Islet of Langerhans (tissue), 1 donor: ENCODE measurements at regions not wholly inside any gene's neighbourhood (a gene's known extent, or its start where the extent isn't known, plus 50 kb on each side); places are given as distances from the start of the nearest gene placed in this dataset.

ENCODE experiments used
- FAIRE-seq: peaks from one replicate; lab custom pipeline; 2011; peaks lifted over from hg19 to GRCh38; lab: Jason Lieb, UNC

- no peak for FAIRE-seq
Observed at GRCh38 chrX:98371994-98372393, 1488.3 kb downstream of the RPA4 start.

DNA sequence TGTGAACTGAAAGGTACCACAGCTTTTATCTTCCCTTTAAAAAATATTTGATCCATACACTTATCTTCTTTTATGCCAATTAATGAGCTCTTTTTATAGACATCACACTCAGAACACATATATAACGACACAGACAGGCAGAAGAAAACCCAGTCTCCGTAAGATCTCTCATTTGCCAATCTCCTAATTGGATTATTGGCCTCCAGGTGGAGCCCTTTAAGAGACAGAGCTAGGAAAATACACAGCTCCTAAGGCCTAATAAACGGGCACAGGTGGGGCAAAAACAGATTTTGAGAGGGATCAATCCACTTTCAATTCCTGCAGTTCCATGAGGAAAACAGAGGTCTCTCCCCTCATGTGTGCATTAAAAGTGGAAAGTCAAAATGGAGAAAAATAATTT is 1495.4 kb downstream of the RPA4 start:
- no peak for FAIRE-seq

- FAIRE-seq, result no peak
Observed at GRCh38 chrX:98380106-98380505, 1496.4 kb downstream of the RPA4 start.

DNA sequence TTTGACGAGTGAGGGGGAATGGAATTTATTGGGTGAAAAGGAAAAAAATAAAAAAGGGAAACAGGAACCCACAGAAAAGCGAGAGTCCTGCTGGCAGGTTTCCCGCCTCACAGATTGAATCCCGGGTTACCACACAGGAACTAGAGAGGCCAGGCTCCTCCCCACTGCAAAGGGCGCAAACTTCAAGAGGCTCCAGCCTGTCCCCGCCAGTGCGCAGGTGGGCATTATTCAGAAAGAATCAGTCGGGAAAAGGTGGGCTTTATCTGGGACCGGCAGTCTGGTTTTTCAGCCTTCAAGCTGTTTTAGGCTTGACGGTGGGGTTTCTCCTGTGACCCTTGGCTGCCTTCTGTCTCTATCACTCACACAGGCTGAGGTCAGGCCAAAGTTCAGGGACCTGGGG is 1496.8 kb downstream of the RPA4 start:
- FAIRE-seq, result no peak

GRCh38 chrX:98398542-98398941 is 1514.8 kb downstream of the RPA4 start:
- no peak for FAIRE-seq

- FAIRE-seq, result no peak
Observed at GRCh38 chrX:98405376-98405775, 1521.7 kb downstream of the RPA4 start.

DNA sequence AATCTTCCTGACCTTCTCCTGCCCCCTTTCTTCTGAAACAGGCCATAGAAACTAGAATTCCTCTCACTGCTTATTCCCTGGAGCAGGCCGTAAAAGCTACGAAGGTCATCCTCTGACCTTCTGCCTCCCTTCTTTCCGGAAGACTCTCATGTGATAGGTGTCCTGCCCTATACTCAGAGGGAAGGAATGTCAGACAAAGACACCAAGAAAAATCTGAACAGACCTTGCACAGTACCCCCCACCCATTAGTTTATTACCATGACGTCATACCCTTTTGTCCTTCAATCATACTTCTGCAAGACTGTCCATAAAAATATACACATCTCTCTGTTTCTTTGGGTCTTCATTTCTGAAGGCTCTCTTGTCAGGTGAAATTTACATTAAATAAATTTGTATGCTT is 1523.9 kb downstream of the RPA4 start:
- no peak for FAIRE-seq

DNA sequence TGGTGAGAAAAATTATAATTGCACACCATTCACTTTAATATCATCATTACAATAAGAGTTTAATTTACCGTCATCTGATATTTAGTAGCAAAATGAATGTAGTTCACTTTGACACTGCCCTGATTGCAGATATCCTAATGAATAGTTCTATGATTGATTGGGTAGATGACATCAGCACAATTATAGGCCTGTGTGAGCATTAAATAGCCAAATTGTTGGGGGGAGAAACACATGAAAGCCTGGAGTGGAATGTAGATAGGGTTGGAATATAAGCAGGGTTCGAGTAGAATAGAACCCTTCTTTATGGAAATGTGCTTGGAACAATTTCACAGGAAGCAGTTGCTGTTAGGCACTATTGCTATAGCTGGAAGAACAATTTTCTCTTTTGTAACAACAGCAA is 1526.2 kb downstream of the RPA4 start:
- FAIRE-seq, result no peak

DNA sequence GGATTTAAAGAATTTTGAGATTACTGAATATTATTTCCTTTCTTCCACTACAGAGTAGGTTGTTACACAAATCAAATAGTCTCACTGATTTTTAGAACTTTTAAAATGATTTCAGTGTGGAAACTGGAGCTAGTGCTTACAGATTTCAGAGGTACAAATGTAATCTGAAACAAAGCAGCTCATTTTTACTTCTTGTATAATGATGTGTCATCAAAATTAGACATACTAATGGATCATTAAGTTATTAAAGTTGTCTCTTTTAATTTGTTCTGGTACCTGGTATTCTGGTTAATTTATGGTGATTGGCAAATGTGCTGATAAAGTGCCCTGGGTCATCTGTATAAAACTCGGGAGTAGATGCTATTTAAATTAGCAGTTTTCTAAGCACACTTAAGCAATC is 1528.3 kb downstream of the RPA4 start:
- FAIRE-seq, result no peak

DNA sequence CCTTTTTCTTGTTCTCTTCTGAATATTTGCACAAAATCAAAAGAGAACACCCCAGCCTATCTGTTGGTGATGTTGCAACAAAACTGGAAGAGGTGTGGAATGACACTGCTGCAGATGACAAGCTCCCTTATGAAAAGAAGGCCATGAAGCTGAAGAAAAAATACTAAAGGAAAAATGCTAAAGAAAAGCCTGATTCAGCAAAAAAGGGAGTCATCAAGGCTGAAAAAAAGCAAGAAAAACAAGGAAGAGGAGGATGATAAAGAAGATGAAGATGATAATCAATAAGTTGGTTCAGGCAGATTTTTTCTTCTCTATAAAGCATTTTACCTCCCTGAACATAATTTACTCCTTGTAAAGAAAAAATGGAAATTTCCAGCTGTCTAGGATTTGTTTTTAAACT is 1538.8 kb downstream of the RPA4 start:
- FAIRE-seq, result no peak

DNA sequence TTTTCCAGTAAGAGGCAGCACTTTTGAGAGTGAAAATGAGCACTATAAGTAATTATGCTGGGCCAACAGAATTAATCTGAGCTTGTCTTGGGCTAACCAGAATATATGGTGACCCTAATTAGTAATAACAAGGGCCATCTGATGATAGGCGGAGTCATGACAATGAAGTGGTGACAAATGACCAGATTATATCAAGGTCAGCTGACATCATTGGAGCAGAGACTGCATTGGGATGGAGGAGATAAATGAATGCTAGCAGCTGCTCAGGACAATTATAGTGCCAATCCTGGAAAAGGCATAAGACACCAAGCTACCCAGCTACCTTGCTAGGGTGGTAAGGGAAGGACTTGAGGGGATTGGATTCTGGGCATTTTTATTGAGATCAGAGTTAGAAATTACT is 1548.7 kb downstream of the RPA4 start:
- no peak for FAIRE-seq

DNA sequence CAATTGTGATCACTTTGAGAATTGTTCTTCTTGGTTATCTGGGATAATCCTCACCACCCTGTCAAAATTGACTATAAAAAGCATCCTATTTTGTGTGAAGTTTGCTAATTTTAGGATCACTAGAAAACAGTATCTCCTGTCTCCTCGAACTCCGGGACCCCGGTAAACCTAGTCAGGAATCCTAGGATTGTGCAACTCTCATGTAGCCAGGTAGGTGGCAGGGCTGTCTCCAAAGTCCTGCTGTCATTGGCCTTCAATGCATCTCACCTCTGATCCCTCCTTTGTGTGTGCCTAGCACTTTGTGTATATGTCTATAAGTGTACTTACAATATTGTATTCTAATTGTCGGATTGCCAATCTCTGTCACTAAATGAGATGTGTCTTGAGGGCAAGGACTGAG is 1564.8 kb downstream of the RPA4 start:
- no peak for FAIRE-seq

DNA sequence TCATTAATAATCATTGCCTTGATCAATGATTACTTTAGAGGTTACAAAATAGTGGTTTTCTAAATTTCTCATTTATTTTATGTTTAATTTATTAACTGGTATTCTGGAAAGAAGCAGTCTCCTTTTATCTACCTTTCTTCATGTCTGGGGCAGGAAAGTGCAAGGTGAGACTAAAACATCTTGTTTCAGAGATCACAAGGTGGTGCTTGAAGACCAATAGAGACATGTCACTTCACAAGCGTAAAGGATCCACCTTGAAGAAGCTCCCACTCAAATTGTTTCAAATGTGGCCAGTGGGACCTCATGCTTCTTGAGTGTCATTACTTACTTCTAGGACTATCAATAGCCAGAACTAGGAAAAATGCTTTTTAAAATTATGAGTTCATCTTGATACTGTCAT is 1568.7 kb downstream of the RPA4 start:
- no peak for FAIRE-seq

DNA sequence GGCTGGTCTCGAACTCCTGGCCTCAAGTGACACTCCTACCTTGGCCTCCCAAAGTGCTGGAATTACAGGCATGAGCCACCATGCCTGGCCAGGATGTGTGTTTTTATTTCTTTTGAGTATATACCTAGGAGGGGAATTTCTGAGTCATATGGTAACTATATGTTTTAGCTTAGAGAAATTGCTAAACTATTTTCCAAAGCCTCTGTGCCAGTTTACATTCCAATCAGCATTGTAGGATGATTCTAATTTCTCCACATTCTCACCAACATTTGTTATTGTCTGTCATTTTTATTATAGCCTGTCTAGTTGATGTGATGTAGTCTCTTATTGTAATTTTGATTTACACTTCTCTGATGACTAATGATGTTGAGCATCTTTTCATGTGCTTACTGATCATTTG is 1576.0 kb downstream of the RPA4 start:
- no peak for FAIRE-seq

DNA sequence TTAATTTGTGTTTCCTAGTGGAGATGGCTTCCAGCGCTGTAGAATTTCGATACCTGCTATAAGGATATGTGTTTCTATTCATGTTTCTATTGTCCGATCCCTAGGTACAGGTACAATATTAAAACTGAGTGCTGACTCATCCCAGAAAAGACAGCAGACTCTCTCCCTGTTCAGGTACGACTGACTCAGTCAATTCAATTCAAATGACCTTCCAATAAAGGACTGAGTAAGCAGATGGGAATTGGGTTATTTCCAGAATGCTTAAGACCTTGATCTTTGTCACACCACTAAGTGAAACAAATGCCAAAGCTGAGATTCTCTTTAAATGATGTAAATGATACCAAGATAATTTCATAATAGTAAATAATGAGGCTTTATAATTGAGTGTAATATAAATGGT is 1596.9 kb downstream of the RPA4 start:
- FAIRE-seq, result no peak

GRCh38 chrX:98481636-98482035 is 1597.9 kb downstream of the RPA4 start:
- FAIRE-seq, result no peak

DNA sequence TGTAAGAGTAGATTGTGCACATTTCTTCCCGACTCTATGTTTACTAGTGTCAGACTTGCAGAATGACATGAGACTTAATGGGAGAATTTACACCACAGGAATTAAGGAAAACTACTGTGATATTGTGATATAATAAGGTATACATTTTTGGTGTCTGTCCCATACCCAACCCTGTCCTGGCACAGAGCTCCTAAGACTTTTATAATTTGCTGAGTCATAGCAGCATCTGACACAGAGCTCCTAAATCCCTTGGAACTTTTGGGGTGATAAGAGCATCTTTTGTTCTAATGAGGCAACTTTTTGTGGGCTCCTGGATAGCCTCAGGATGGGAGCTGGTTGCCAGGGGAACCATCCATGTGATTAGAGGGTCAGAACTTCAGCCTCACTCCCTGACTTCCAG is 1607.0 kb downstream of the RPA4 start:
- no peak for FAIRE-seq

DNA sequence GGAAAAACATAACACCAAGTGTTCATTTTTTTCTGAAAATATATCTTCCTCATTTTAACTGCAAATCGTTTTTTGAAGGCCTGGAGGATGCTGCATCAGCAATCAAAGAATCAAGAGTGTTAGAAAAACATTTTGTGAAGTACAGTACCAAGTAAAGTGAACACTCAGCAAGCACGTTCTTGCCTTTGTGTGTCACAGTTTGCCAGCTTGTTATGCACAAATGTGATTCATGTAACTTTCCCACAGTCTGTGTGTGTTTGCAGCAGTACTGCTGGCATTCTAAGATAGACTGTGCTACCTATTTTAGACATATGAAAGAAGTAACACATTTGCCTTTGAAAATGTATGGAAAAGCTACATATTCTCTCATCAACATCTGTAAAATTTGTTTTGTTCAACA is 1617.7 kb downstream of the RPA4 start:
- no peak for FAIRE-seq

DNA sequence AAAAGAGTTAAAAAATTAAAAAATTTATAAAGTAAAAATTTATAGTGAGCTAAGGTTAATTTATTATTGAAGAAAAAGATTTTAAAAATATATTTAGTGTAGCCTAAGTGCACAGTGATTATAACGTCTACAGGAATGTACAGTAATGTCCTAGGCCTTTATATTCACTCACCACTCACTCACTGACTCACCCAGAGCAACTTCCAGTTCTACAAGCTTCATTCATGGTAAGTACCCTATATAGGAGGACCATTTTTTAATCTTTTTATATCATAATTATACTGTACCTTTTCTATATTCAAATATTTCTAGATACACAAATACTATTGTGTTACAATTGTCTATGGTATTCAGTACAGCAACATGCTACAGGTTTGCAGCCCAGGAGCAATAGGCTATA is 1623.2 kb downstream of the RPA4 start:
- no peak for FAIRE-seq

DNA sequence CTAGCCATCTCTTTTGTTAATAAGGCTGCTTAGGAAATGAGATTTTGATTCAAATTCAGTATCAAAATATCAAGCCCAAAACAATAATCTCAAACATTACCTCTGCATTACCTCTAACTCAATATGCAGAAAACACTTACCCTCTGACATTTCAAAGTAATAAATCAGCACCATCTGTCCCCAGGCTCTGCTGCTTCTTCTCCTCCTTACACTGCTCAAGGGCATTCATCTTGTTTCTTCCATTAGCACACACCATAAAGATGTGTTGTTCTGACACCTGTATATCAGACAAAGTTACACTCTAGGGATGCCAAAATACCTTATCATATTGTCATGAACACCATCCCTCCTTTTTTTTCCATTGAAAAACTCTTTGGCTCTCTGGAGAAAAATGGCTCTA is 1630.3 kb downstream of the RPA4 start:
- no peak for FAIRE-seq

DNA sequence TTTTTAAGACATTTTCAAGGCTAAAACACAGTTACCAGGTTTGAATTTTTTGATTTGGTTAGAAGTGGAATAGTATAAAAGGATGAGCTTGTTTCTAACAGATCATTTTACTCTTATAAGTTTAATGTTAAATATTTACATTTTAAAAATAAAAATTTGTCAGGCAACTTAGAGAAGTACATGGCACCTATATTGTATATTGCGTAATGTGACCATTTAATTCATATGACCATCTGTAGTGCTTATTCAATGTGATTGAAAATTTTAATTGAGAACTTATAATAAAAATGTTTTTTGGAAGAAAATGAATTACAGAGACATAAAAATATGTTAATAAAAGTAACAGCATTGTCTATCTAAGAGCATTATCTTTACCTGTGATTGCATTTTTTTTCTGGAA is 1632.4 kb downstream of the RPA4 start:
- FAIRE-seq, result no peak

DNA sequence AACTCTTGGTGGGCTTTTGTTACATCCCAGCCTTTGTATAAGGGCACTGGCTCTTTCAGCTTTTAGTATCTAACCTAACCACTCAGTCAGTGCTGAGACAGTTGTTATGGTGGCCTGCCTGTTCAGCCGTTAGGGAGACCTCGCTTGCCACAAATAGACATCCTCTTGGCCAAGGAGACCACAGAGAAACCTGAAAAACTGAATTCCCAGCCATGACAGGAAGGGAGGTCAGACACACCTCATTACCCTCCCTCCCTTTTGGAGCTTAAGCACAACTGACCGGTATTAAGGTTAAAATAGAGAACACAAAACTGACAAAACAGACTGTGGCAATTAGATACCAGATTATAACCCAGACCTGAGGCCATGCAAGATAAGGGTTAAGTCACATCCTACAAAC is 1639.3 kb downstream of the RPA4 start:
- FAIRE-seq, result no peak

- no peak for FAIRE-seq
Observed at GRCh38 chrX:98523521-98523920, 1639.8 kb downstream of the RPA4 start.

DNA sequence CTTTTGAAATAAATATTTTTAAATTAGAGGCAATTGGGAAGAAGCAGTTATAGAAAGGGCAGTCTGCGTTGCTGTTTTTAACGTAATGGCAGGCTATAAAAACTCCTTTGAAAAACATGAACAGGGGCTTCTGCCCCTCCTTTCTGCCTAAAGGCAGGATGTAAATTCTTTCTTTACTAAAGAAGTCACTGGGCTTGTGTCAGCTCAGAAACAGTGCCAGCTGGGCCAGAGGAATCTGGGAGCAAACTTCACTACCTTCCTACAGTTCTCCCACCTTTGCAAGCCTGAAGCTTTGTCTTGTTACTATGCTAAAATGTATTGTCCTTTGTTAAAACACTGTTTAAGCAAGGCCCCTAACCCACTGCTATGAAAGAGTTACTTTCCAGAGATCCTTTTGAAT is 1664.8 kb downstream of the RPA4 start:
- FAIRE-seq, result no peak

DNA sequence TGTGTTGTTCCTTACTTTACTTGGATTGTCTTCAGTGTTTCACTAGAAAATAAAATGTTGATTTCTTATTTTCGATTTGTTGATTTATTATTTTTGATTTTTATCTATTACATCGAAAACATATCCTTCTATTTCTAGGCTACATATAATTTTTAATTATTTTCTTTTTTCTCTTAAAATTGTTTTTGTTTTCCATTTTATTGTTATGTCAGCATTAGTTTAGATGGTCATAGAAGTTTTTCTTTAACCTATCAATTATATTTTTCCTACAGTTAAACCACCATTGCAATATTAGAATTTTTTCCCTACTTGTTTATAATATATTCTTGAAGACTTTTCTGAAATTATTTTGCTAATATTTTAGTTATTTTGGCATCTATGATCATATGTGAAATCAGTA is 1685.1 kb downstream of the RPA4 start:
- FAIRE-seq, result no peak

- FAIRE-seq, result no peak
Observed at GRCh38 chrX:98605941-98606340, 1722.2 kb downstream of the RPA4 start.
